HT-29 (cell line): ENCODE measurements at regions not wholly inside any gene's neighbourhood (a gene's known extent, or its start where the extent isn't known, plus 50 kb on each side); places are given as distances from the start of the nearest gene placed in this dataset.
A peak's percentile ranks its signal among the peaks of the same experiment; 100 is the strongest.
"Not testable (repeated sequence)": the region's sequence is repeated elsewhere in the genome, so short reads cannot be mapped to it uniquely, and the experiment has no call there.

Experiments used
- DNase-seq: peaks from one replicate; pipeline ENCODE4 v3.0.0-alpha.2; 2015; ENCODE audit warnings: low spot score

- no peak for DNase-seq
Observed at GRCh38 chr3:105976196-105976595, 107.4 kb upstream of the CBLB start.

- no peak for DNase-seq
Observed at GRCh38 chr3:105979961-105980360, 111.1 kb upstream of the CBLB start.

- DNase-seq = no peak
Observed at GRCh38 chr3:105982207-105982606, 113.4 kb upstream of the CBLB start.

- DNase-seq = no peak
Observed at GRCh38 chr3:105984837-105985236, 116.0 kb upstream of the CBLB start.

GRCh38 chr3:105986343-105986742 lies 117.5 kb upstream of the CBLB start:
- DNase-seq = not testable (repeated sequence)

- DNase-seq = no peak
Observed at GRCh38 chr3:105987809-105988208, 119.0 kb upstream of the CBLB start.

GRCh38 chr3:105988540-105989212 lies 119.9 kb upstream of the CBLB start:
- DNase-seq = no peak

- no peak for DNase-seq
Observed at GRCh38 chr3:105996781-105997180, 128.0 kb upstream of the CBLB start.

GRCh38 chr3:105997466-105997799 lies 128.6 kb upstream of the CBLB start:
- DNase-seq = no peak

GRCh38 chr3:105997800-105998526 lies 129.2 kb upstream of the CBLB start:
- peak; percentile 70 for DNase-seq

GRCh38 chr3:105999856-106000255 lies 131.0 kb upstream of the CBLB start:
- DNase-seq = no peak

GRCh38 chr3:106001923-106002322 lies 133.1 kb upstream of the CBLB start:
- DNase-seq = no peak

GRCh38 chr3:106004137-106004681 lies 135.4 kb upstream of the CBLB start:
- DNase-seq = no peak

- no peak for DNase-seq
Observed at GRCh38 chr3:106004826-106005225, 136.0 kb upstream of the CBLB start.

GRCh38 chr3:106006001-106006400 lies 137.2 kb upstream of the CBLB start:
- no peak for DNase-seq

GRCh38 chr3:106006571-106006970 lies 137.8 kb upstream of the CBLB start:
- DNase-seq = no peak

GRCh38 chr3:106007512-106007911 lies 138.7 kb upstream of the CBLB start:
- no peak for DNase-seq

GRCh38 chr3:106008766-106009165 lies 140.0 kb upstream of the CBLB start:
- no peak for DNase-seq

GRCh38 chr3:106010829-106011228 lies 142.0 kb upstream of the CBLB start:
- no peak for DNase-seq

- peak; percentile 46 for DNase-seq
Observed at GRCh38 chr3:106013971-106014370, 145.2 kb upstream of the CBLB start.

- DNase-seq = no peak
Observed at GRCh38 chr3:106014518-106014917, 145.7 kb upstream of the CBLB start.

- no peak for DNase-seq
Observed at GRCh38 chr3:106014971-106015370, 146.2 kb upstream of the CBLB start.

- no peak for DNase-seq
Observed at GRCh38 chr3:106018102-106018501, 149.3 kb upstream of the CBLB start.
